ENCODE measurements at regions not wholly inside any gene's neighbourhood (a gene's known extent, or its start where the extent isn't known, plus 50 kb on each side); places are given as distances from the start of the nearest gene placed in this dataset.

GRCh38 chr21:19228226-19228625, 824.6 kb upstream of the TMPRSS15 start:
- TF ChIP-seq NCOR1 (IDR thresholded peaks at IDR 0.05) (no peak), TFE3 (CRISPR knock-in tag; IDR thresholded peaks at IDR 0.05) (no peak), RBBP5 (IDR thresholded peaks at IDR 0.05; ENCODE audit: borderline replicate concordance, insufficient read depth, low read length, poor library complexity, severe bottlenecking) (no peak), NFIC (IDR thresholded peaks at IDR 0.05) (no peak), ZNF184 (CRISPR knock-in tag; IDR thresholded peaks at IDR 0.05) (no peak), TCF7 (IDR thresholded peaks at IDR 0.05; ENCODE audit: borderline replicate concordance) (no peak), ZBTB8A (IDR thresholded peaks at IDR 0.05; ENCODE audit: partially characterized antibody) (no peak)

All from K562 (cell line).